PC-3 (cell line): ENCODE measurements at regions not wholly inside any gene's neighbourhood (a gene's known extent, or its start where the extent isn't known, plus 50 kb on each side); places are given as distances from the start of the nearest gene placed in this dataset.

Source experiments
- ATAC-seq: fragments of 200-7000 bp; cut with Tn5 transposase; 2 replicates; pipeline ENCODE4 v1.9.1; 2020; ENCODE audit warnings: mild to moderate bottlenecking, moderate library complexity
- BruUV-seq: library from RNA; stranded (reverse); fragments of 400-500 nt; replicated peaks from 2 replicates; lab custom pipeline; 2021; lab: Mats Ljungman, UMichigan
- CTCF ChIA-PET: fragments of 300-600 bp; sonication (Branson Sonifier 250); formaldehyde crosslinking; loops from one replicate; lab custom pipeline; 2022; ENCODE audit warnings: antibody characterized with exemption; lab: Charles Lee
- POLR2A ChIA-PET: fragments of 300-600 bp; sonication (Branson Sonifier 250); formaldehyde crosslinking; loops from one replicate; lab custom pipeline; 2022; ENCODE audit warnings: antibody characterized with exemption; ENCODE audit not compliant: unreplicated experiment; lab: Charles Lee
- DNase-seq: peaks from one replicate; pipeline ENCODE4 v3.0.0-alpha.2; 2015
- H2AFZ ChIP-seq: fragments of 300-600 bp; sonication (generic); 2 replicates; pipeline ENCODE4 v1.6.0; 2016; ENCODE audit warnings: antibody characterized with exemption, low read length
- H3F3A ChIP-seq: fragments of 300-600 bp; sonication (generic); one replicate; pipeline ENCODE4 v1.6.0; 2017; ENCODE audit warnings: antibody characterized with exemption, low read length, control low read depth, mild to moderate bottlenecking; ENCODE audit not compliant: unreplicated experiment
- H3K27ac ChIP-seq: fragments of 300-600 bp; sonication (generic); 2 replicates; pipeline ENCODE4 v1.5.1; 2016; ENCODE audit warnings: mild to moderate bottlenecking, low read length
- H3K27me3 ChIP-seq: fragments of 300-600 bp; sonication (generic); 2 replicates; pipeline ENCODE4 v1.6.1; 2016; ENCODE audit warnings: low read length, mixed read lengths
- H3K36me3 ChIP-seq: fragments of 300-600 bp; sonication (generic); 2 replicates; pipeline ENCODE4 v1.6.1; 2016; ENCODE audit warnings: low read depth, mixed run types, low read length, mixed read lengths
- H3K4me1 ChIP-seq: fragments of 300-600 bp; sonication (generic); 2 replicates; pipeline ENCODE4 v1.5.1; 2016; ENCODE audit warnings: low read length; ENCODE audit not compliant: insufficient read depth
- H3K4me2 ChIP-seq: fragments of 300-600 bp; sonication (generic); 2 replicates; pipeline ENCODE4 v1.6.0; 2016; ENCODE audit warnings: low read length
- H3K4me3 ChIP-seq: fragments of 300-600 bp; sonication (generic); 2 replicates; pipeline ENCODE4 v1.5.1; 2016; ENCODE audit warnings: mild to moderate bottlenecking, low read length, mixed read lengths
- H3K79me2 ChIP-seq: fragments of 300-600 bp; sonication (generic); 2 replicates; pipeline ENCODE4 v1.6.1; 2017; ENCODE audit warnings: low read length, mixed read lengths
- H3K9ac ChIP-seq: fragments of 300-600 bp; sonication (generic); 2 replicates; pipeline ENCODE4 v1.6.0; 2016; ENCODE audit warnings: mild to moderate bottlenecking, low read length
- H3K9me2 ChIP-seq: fragments of 300-600 bp; sonication (generic); replicated peaks from 2 replicates; pipeline ENCODE4 v1.6.1; 2016; ENCODE audit warnings: mixed run types, low read length, mixed read lengths
- H3K9me3 ChIP-seq: fragments of 300-600 bp; sonication (generic); 2 replicates; pipeline ENCODE4 v1.6.1; 2016; ENCODE audit warnings: low read length, mixed read lengths
- H4K20me1 ChIP-seq: fragments of 300-600 bp; sonication (generic); 2 replicates; pipeline ENCODE4 v1.6.1; 2016; ENCODE audit warnings: low read length, mixed read lengths
- EZH2 ChIP-seq: fragments of 300-600 bp; sonication (generic); IDR thresholded peaks from one replicate; pipeline ENCODE4 v1.6.1; 2017; ENCODE audit warnings: antibody characterized with exemption, mild to moderate bottlenecking, low read length; ENCODE audit not compliant: unreplicated experiment
- EZH2phosphoT487 ChIP-seq: fragments of 300-600 bp; sonication (generic); IDR thresholded peaks from 2 replicates; pipeline ENCODE4 v1.6.1; 2018; ENCODE audit warnings: mild to moderate bottlenecking, antibody characterized with exemption, low read length, borderline replicate concordance
- intact Hi-C: fragments of 100-400 bp; cut with micrococcal nuclease; formaldehyde crosslinking; loops from 2 replicates; pipeline ENCODE4 v1.9.0; 2023
- TF ChIP-seq, protein P1 (sequence below): fragments of 300-600 bp; sonication (generic); conservative IDR thresholded peaks from 2 replicates; pipeline ENCODE4 v1.5.1; 2017; ENCODE audit warnings: antibody characterized with exemption, low read depth, mild to moderate bottlenecking, low read length

DNA sequence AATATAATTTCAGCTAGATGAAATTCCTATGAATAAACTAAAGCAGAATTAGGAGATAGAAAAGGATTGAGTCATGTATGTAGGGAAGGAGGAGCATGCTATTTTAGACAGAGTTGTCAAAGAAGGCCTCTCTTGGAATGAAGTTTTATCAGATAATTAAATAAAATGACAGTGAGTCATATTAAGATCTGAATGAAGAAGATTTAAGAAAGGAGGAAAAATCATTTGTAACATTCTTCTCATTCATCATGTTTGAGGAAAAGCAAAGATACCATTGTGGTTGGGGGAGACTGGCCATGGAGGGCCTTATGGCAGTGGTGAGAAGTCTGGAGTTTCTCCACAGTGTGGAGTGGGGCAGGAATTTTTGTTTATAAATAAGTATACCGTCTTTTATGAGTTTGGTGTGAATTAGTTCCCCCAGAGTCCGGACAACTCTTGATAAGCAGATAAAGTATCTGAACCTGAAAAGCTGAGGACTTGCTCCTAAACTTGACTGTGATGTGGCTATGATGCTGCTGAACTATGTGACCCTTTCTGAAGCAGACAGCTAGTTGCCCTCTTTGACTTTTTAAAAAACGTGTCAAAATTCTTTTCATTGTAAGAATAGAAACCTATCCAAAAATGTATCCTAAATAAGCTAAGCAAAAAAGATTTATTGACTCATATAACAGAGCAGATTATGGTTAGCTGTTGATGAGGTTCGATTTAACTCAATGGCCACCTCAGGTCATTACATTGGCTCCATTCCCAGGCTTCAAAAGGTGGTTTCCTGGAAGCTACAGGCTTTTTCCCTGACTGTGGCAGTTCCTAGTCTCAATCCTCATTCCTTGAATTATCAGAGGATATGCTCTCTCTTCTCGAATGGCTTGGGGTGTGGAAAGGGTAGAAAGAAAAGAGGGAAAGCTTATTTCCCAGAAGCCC, 90.8 kb downstream of the LHX9 start:
- Histone ChIP-seq H3K9me2 (no peaks in the 10 kb centered on the region), H2AFZ (no peak overlapping the region), H3K36me3 (no peaks in the 10 kb centered on the region), H3K27ac (no peak overlapping the region), H3K27me3 (no peaks in the 10 kb centered on the region), H3K4me1 (no peaks in the 10 kb centered on the region), H3K79me2 (no peaks in the 10 kb centered on the region), H3K4me3 (no peak overlapping the region), H4K20me1 (no peaks in the 10 kb centered on the region), H3K9me3 (no peaks in the 10 kb centered on the region), H3K9ac (no peak overlapping the region), H3F3A (no peaks in the 10 kb centered on the region), H3K4me2 (no peak overlapping the region)
- ATAC-seq (no peak), DNase-seq (no peak)
- POLR2A ChIA-PET: no interaction called here
- intact Hi-C loops: no loop called here
- CTCF ChIA-PET: interaction anchor here (0.6 kb wide), 1 partner anchor 782 kb away, joined by 3 read pairs; no protein-coding TSS in a partner anchor
- no TSS peak for BruUV-seq
- TF ChIP-seq EZH2phosphoT487 (no peak), EZH2 (no peak)
- TF ChIP-seq, protein P1, sequence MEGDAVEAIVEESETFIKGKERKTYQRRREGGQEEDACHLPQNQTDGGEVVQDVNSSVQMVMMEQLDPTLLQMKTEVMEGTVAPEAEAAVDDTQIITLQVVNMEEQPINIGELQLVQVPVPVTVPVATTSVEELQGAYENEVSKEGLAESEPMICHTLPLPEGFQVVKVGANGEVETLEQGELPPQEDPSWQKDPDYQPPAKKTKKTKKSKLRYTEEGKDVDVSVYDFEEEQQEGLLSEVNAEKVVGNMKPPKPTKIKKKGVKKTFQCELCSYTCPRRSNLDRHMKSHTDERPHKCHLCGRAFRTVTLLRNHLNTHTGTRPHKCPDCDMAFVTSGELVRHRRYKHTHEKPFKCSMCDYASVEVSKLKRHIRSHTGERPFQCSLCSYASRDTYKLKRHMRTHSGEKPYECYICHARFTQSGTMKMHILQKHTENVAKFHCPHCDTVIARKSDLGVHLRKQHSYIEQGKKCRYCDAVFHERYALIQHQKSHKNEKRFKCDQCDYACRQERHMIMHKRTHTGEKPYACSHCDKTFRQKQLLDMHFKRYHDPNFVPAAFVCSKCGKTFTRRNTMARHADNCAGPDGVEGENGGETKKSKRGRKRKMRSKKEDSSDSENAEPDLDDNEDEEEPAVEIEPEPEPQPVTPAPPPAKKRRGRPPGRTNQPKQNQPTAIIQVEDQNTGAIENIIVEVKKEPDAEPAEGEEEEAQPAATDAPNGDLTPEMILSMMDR: no peak

DNA sequence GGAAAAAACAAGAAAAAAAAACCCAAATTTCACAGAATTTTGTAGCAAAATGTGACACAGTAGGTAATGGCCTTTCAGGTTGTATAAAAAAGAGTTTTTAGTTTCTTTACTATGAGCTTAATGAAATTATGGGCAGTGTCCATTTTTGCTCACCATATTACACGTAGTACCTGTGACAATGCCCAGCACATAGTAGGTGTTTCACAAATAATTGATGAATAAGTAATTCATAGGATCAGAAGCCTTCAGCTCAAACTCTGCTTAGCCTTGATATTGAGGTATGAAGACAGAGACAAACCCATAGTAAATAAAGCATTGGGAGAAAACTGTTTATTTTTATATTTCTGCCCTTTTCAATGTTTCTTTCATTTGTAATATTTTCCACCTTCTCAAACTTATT, 97.2 kb downstream of the LHX9 start:
- Histone ChIP-seq H3K4me3 (no peak overlapping the region), H3K9me3 (no peaks in the 10 kb centered on the region), H3K9ac (no peak overlapping the region), H3K9me2 (no peaks in the 10 kb centered on the region), H3F3A (no peaks in the 10 kb centered on the region), H3K79me2 (no peaks in the 10 kb centered on the region), H2AFZ (no peak overlapping the region), H3K27me3 (no peaks in the 10 kb centered on the region), H3K36me3 (no peaks in the 10 kb centered on the region), H3K4me1 (peaks cover 11% of the 10 kb centered on the region; the same call in 1 of the 2 replicates), H3K4me2 (no peak overlapping the region), H3K27ac (no peak overlapping the region), H4K20me1 (no peaks in the 10 kb centered on the region)
- no TSS peak for BruUV-seq
- no peak for TF ChIP-seq EZH2
- no peak for TF ChIP-seq EZH2phosphoT487
- TF ChIP-seq, protein P1: no peak
- DNase-seq (no peak), ATAC-seq (no peak)
- intact Hi-C loops: no loop called here
- ChIA-PET CTCF (no interaction called here), POLR2A (no interaction called here)

DNA sequence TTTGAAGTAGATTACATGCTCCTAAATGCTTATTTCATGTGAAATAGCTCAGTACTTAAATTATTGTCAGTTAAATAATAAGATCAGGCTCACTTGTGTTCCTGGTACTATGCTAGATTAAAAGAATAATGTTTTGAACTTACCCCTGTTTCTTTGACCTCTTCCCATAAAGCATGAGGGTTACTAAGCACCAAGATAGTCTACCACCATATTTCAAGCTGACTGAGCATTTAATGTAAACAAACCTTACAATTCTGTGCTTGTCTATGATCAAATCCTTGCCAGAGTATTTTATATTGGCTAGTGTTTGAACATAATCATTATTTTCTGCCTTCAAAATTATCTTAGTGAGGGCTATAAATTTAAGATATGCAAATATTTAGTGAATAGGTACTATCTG, 98.1 kb downstream of the LHX9 start:
- Histone ChIP-seq H3F3A (no peaks in the 10 kb centered on the region), H3K36me3 (no peaks in the 10 kb centered on the region), H3K79me2 (no peaks in the 10 kb centered on the region), H4K20me1 (no peaks in the 10 kb centered on the region), H3K27me3 (no peaks in the 10 kb centered on the region), H3K9me2 (no peaks in the 10 kb centered on the region), H3K4me1 (peaks cover 11% of the 10 kb centered on the region; the same call in 1 of the 2 replicates), H2AFZ (no peak overlapping the region), H3K9ac (no peak overlapping the region), H3K4me2 (no peak overlapping the region), H3K4me3 (no peak overlapping the region), H3K9me3 (no peaks in the 10 kb centered on the region), H3K27ac (no peak overlapping the region)
- no TSS peak for BruUV-seq
- ChIA-PET CTCF (no interaction called here), POLR2A (no interaction called here)
- DNase-seq (no peak), ATAC-seq (no peak)
- TF ChIP-seq, protein P1: no peak
- TF ChIP-seq EZH2 (no peak), EZH2phosphoT487 (no peak)
- intact Hi-C loops: no loop called here
